Body of pancreas (tissue), 4 donors: ENCODE measurements at regions not wholly inside any gene's neighbourhood (a gene's known extent, or its start where the extent isn't known, plus 50 kb on each side); places are given as distances from the start of the nearest gene placed in this dataset.

Experiments
- CTCF ChIP-seq, 7 experiments: fragments of 450-650 bp in 4 of 7; fragments of 200-600 bp in 3 of 7; sonication (generic) in 3 of 7; IDR thresholded peaks; one replicate each; pipeline ENCODE4 v1.5.1; 2016 to 2019; ENCODE audit warnings: antibody characterized with exemption in 7 of 7
- POLR2A ChIP-seq, 3 donors: fragments of 450-650 bp; IDR thresholded peaks; one replicate each; pipeline ENCODE4 v1.6.1; 2016; ENCODE audit warnings: antibody characterized with exemption in 3 of 3, mild to moderate bottlenecking in 2 of 3

- TF ChIP-seq POLR2A (IDR thresholded peaks at IDR 0.05) (no peak), CTCF (IDR thresholded peaks at IDR 0.05) (no peak)
These were observed 628.4 kb downstream of the FAM133A start for GRCh38 chrX:94302446-94302845.
